Activated CD8-positive, alpha-beta memory T cell treated with anti-CD3 and anti-CD28 coated beads for 36 hours (primary cell): ENCODE measurements at regions not wholly inside any gene's neighbourhood (a gene's known extent, or its start where the extent isn't known, plus 50 kb on each side); places are given as distances from the start of the nearest gene placed in this dataset.

Source experiments
- CTCF ChIA-PET: fragments of 350-600 bp; sonication (Branson Sonifier 250); formaldehyde crosslinking; loops from one replicate; lab custom pipeline; 2021; ENCODE audit warnings: antibody characterized with exemption; lab: Charles Lee
- POLR2A ChIA-PET: fragments of 350-600 bp; sonication (Branson Sonifier 250); formaldehyde crosslinking; loops from one replicate; lab custom pipeline; 2021; ENCODE audit warnings: antibody characterized with exemption; lab: Charles Lee

DNA sequence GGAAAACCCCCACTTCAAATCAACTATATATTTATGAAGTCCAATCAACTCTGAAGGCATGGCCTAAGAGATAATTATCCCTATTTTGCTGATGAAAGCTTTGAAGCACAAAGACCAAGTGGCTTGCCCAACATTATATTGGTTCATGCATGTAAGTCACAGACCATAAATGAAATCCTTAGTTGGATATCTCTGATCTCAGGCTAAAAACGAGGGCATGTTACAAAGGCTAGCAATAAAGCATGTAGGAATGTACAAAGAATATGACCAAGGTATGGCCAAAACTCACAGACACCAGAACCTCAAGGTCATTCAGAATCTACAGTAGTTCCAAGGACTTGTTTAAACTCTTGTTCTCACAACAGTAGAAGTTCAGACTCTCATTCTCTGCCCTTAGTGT, 100.2 kb upstream of the SESN3 start:
- ChIA-PET POLR2A (no interaction called here), CTCF (no interaction called here)

DNA sequence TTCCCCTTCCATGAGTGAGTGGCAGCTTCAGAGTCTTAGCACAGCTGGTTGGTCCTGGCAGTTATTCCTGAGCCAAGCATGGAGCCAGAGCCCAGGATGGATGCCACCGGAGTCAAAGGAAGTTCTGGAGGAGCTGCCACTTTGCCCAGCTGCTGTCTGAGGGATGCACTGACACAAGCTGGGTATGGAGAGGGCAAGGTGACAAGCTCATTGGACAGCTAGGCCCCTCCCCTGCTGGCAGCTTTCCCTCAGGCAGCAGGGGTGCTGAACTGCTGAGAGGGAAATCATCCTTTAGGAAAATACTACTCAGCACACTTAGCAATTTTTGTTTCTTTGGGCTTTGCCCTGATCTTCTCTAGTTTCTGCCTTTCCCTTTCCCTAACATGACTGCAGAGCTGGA, 99.3 kb upstream of the SESN3 start:
- ChIA-PET POLR2A (no interaction called here), CTCF (no interaction called here)

DNA sequence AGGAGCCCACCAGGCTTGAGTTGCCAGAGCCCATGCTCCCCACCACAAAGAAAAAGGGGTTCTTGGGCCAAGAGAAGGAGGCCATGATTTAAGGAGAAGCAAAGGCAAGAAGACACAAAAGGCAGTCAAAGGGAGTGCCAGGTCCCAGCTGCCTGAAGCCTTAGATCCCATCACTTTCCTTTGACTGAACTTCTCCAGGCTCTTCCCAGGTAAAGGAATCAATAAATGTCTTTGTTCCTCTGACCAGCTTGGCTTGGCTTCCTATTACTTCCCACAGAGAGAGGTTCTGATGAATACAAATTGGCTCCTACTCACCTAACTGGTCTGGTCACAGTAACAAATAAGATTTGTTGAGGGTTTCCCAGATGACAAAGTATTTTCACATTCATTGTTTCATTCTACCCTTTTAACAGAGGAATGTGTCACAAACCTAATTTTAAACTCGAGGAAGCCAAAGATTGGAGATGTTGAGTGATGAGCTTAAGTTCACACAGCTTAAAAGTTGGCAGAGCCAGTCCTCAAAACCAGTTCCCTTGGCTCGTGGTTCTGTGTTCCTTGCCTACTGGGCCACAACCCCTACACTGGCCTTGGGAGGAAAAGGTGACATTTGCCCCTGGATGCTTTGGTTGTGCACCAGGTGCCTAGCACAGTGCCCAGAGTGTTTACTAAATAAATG, 96.4 kb upstream of the SESN3 start:
- POLR2A ChIA-PET = no interaction called here
- CTCF ChIA-PET = no interaction called here

DNA sequence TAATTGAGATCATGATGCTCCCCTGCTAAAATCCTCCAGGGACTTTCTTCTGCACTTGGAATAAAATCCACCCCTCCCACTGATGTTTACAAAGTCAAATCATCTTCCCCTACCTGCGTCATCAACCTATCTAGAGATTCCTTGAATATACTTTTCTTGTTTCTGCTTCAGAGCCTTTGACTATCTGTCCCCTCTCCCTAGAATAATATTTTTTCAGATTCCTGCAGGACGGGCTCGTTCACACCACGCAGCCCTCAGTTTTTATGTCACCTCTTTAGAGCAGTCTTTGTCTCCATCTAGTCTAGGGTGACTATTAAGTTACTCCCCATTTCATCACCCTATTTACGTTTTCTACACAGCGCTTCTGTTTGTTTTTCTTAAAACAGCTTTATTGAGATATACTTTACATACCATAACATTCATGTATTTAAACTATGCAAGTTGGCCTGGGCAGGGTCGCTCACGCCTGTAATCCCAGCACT, 94.8 kb upstream of the SESN3 start:
- POLR2A ChIA-PET = no interaction called here
- CTCF ChIA-PET = no interaction called here

DNA sequence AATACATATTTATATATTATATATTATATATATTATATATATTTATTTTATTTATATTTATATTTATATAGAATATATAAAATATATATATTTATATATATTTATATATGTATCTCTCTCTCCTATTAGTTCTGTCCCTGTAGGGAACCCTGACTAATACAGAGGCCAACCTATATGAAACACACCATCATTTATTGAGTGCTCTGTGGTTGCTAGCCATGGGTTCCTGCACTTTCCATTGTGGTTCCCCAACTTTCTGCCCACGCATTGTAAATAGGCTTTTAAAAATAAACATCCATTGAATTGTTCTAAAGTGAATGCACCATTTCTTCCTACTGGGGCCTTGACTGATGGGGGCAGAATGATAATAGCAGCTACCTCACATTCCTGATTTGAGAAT, 93.8 kb upstream of the SESN3 start:
- ChIA-PET POLR2A (no interaction called here), CTCF (no interaction called here)

DNA sequence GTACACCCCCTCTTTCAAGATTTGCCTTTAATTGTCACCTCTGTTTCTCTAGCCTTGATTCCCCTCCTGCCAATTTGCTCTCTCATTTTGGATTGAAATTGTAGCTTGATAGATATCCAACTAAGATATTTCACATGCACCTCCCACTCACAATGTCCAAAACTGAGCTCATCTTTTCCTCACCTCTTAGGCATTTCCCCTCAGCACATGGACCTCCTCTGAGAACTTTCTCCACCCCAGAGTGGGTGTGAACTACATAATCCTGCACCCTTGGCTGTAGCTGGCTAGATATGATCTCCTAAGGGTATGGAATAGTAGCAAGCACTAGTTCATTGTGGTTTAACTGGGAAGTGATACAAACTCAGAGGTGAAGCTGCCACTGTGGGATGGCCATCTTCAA, 91.5 kb upstream of the SESN3 start:
- ChIA-PET CTCF (no interaction called here), POLR2A (no interaction called here)

DNA sequence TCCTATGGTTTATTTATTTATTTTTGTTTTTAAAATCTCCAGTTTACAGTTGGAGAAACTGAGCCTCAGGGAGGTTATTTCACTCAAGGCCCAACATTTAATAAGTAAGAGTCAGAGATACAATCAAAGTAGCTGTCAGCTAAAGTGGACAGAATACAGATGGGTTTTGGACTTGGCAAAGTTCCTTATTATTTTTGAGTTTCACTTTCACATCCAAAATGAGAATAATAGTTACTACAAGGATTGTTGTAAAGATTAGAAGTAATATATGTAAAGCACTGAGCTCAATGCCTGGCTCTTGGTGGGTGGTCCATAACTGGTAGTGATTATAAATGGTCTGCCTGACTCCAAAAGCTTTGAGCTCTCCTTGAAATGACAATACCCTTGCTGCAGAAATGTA, 87.5 kb upstream of the SESN3 start:
- ChIA-PET POLR2A (no interaction called here), CTCF (no interaction called here)

DNA sequence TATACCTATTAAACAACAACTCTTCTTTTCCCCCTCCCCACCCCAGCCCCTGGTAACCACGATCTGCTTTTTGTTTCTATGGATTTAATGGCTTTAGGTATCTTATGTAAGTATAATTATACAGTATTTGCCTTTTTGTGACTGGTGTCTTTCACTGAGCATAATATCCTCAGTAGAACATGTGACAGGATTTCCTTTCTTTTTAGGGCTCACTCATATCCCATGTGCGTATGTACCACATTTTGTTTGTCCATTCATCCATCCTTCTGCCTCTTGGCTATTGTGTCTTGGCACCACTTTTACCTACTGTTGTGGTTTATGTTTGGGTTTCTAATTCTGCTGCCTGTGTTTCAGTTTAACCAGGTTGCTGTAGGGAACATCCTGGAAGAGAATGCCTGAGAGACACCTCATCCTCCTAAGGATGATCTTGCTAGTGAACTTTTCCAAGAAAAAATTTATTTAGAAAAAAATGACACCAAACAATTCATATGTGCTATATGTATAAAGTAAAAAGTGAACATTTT, 77.6 kb upstream of the SESN3 start:
- CTCF ChIA-PET = no interaction called here
- POLR2A ChIA-PET = no interaction called here

DNA sequence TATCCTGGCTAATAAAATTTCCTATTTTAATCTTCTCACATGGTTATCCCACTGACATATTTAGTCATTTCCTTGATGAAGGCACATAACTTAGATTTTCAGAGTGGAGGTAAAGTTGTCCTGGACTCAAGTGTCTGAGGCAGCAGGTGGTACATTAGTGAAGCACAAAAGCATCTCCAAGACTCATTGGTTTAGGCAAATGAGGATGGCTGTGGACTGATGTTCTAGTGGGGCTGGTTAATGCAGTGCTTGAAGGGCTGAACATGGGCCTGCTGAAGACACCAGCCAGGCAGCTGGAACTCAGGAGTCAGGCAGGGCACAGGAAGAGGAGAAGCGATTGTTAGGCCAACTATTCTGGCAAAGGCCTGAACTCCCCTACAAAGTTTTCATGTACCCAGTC, 76.3 kb upstream of the SESN3 start:
- ChIA-PET CTCF (no interaction called here), POLR2A (no interaction called here)

DNA sequence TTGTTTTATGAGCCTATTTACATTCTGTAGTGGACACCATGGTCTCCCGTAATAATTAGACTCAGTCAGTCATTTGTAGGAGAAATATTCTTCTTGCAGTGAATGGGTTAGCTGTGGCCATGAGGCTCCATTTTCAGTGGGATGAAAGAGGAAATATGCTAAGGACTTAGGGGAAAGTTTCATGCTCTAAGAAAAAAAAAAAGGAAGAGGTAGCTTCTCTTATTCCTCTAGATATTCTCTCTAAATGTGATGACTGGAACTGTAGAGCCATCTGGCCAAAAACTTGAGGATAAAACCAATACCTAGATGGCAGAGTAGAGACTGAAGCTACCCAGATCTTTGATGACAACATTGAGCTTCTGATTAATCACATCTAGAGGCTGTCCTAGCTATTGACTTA, 75.8 kb upstream of the SESN3 start:
- POLR2A ChIA-PET = interaction anchor here (0.5 kb wide), 1 partner anchor 76 kb away, joined by 3 read pairs; the partner anchor contains the start of gene SESN3
- CTCF ChIA-PET = no interaction called here

DNA sequence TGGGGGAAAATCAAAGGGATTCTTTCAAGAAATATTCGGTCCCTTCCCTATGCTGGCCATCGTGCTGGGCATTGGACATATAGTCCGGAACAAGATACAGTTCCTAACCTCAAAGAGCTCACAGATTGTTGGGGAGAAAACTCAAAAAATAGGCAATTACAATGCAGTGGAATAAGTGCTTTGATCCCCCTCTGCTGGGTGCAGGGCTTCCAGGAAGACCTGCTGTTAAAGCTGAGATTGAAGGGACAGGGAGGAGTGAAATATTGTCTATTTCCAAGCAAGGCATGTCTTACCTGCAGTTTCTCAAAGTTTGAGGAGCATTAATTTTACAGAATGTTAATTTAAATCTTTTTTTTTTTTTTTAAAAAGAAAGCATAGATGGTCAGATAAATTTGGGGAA, 75.1 kb upstream of the SESN3 start:
- POLR2A ChIA-PET = no interaction called here
- CTCF ChIA-PET = no interaction called here

DNA sequence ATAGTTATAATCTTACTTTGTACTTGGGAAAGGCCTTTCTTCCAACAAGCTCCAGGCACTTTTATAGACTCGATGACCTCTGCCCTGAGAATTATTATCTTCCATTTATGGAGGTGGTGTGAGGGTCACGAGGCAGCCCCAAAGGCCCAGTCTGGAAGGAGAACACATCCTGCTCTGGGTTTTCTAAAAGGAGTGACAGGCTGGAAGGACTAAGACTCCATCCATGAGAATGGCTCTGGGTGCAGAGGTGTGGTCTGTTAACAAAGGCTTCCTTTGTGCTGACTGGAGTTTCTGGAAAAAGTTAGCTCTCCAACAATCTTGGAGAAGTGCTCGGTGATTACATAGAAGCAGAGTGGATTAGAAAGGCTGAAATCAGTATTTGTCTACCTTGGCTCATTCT, 74.7 kb upstream of the SESN3 start:
- CTCF ChIA-PET = no interaction called here
- POLR2A ChIA-PET = no interaction called here

DNA sequence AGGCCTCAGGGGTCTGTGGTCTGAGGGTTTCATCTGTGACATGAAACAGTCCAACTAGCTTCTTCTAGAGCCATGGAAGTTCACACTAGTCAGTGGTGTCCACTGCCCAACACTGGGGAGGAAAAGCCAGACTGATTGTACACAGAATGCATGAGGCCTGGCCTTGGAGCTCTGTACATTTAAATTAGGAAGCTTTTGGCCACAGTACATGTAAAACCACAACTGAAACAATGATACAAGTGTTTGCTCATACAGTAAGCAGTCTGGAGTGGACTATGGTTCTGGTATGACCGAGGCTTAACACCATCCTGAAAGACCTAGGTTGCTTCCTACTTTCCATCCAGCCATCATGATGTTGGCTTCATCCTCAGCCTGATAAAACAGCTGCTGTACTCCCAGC, 73.8 kb upstream of the SESN3 start:
- CTCF ChIA-PET = no interaction called here
- POLR2A ChIA-PET = no interaction called here

DNA sequence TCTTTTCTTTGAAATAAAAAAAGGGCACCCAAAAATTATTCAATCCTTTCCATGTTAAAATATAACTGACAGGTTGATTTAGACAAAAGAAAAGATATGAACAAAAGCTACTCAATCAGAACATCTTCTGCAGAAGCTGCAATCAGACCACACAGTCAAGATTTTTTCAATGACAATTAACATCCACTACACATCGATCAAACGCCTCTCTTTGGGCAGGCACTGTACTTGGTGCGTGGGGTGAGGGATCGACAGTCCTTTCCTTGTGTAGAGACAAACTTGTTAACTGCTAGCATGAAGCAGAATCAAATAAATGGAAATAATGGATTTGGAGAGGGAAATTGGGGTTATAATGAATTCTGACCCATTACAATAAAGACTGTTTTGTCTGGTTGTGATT, 71.2 kb upstream of the SESN3 start:
- POLR2A ChIA-PET = interaction anchor here (0.6 kb wide), 1 partner anchor 159 kb away, joined by 3 read pairs; no protein-coding TSS in a partner anchor

DNA sequence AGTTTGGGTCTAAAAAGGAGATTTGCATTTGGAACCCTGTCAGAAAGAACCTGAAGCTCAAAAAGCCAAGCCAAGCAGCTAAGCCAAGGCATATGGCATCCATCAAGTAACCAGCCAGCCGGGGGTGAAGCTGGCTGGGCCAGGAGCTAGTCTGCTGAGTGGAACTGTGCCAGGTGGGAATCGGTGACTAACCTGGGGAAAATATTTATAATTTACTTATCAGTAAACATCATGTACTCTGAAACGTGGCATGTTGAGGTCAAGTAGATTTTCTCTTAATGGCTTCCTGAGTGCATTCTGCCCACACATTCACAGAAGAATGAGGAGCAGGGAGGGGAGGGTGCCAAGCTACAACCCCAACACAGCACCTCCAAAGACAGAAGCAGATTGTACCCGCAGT, 70.5 kb upstream of the SESN3 start:
- ChIA-PET CTCF (no interaction called here), POLR2A (interaction anchor here (0.6 kb wide), 1 partner anchor 158 kb away, joined by 3 read pairs; no protein-coding TSS in a partner anchor)

More for the DNA sequence above, 71.2 kb upstream of the SESN3 start:
- CTCF ChIA-PET = no interaction called here

DNA sequence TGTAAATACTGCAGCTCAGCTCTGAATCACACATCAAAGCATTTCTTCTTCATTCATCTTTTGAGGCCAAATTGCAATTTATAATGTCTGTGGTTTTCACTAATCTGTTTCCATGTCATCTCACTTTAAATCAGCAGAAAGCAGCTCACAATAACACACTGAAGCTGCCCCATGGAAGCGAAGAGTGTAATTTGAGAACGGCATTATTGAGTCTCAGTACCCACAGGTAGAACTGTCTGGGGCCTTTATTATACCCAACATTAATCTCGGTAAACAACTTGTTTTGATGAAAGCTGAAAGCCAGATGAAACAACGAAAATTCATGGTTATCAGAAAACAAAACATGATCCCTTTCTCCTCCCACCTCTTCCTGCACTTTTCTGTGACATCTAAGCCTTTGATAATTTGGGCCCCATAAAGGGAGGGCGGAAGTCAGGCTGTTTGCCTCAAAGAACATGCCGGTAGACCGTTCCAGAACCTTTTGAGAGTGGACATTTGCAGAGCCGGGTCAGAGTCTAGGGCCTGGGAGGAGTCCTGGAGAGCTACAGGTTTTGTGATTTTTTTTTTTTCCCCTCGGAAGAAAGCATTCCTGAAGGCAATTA, 68.2 kb upstream of the SESN3 start:
- ChIA-PET CTCF (no interaction called here), POLR2A (no interaction called here)

DNA sequence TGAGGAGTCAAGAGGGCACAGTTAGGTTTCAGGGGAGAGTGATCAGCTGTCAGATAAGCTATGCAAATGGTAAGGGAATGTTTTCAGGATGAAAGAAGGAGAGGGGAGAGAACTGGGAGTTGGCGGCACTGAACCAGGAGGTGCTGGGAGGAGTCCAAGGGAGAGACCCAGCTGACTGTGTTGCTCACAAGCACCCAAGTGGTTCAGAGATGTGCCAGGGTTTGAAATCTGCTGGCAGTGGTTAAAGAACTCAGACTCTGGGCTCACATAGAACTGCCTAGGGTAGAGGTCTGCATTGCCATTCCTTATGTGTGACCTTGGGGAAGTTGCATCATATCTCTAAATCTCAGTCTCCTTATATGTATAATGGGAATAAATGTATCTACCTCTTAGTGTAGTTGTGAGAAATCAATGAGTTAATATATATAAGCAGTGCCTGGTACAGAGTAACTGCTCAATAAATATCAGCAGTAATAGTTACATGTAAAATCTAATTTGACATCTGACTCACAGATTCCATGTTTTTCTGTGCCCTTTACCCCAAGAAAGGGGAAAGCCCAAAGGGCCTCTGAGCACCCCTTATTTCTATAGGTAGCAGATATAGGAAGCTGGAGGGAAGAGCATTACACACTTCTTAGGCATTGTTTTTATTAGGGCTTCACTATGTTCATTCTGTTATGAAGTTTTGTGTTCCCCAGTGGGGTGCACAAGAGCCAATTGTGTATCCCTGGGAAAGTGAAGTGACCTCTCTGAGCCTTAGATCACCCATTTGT, 66.9 kb upstream of the SESN3 start:
- POLR2A ChIA-PET = interaction anchor here (0.6 kb wide), 1 partner anchor 39 kb away, joined by 5 read pairs; no protein-coding TSS in a partner anchor

DNA sequence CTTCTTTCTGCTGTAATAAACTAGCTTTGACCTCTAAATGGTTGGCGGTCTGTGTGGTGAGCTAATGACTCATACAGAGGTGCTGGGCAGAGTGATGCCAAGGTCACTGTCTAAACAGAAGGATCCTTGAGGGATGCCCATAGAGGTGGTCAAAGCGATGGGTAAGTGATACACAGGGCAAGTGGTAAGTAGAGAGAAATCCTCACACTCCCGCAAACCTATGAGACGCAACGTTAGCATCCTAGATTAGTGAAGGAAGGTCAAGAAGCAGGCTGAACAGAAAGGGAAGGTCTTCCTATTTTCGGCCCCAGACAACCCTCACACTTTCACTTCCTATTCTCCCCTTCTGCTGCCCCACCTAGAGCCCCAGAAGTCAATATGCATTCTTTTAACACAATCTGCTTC, 65.6 kb upstream of the SESN3 start:
- POLR2A ChIA-PET = no interaction called here

More for the DNA sequence above, 66.9 kb upstream of the SESN3 start:
- CTCF ChIA-PET = no interaction called here

DNA sequence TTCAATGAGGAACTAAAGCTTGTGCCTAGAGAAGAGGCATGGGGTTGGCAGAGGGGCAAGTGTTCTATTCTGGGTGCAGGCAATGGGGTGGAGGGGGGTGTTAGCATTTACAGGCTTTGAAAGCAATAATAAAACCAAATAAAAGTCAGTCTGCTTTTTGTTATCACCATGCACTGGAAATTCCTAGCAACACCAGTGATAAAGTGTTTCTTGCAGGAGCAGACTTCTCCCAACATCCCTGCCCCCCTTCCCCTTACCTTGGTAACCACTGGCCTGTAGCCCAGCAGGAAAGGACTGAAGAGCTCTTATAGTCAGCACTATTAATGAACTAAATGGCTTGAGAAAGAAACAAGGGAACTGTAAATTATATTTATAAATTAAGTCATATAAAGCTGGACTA, 65.2 kb upstream of the SESN3 start:
- ChIA-PET CTCF (no interaction called here), POLR2A (no interaction called here)

More for the DNA sequence above, 65.6 kb upstream of the SESN3 start:
- CTCF ChIA-PET = no interaction called here
